B cell (primary cell): ENCODE measurements at regions not wholly inside any gene's neighbourhood (a gene's known extent, or its start where the extent isn't known, plus 50 kb on each side); places are given as distances from the start of the nearest gene placed in this dataset.

Experiments used
- ATAC-seq: fragments of 200-7000 bp; cut with Tn5 transposase; one replicate; pipeline ENCODE4 v1.10.0; 2021; ENCODE audit warnings: low read depth, mild to moderate bottlenecking, moderate number of reproducible peaks, moderate library complexity
- CTCF ChIA-PET: fragments of 350-600 bp; sonication (Branson Sonifier 250); formaldehyde crosslinking; loops from one replicate; lab custom pipeline; 2021; ENCODE audit warnings: antibody characterized with exemption, inconsistent platforms; lab: Charles Lee
- POLR2A ChIA-PET: fragments of 350-600 bp; sonication (Branson Sonifier 250); formaldehyde crosslinking; loops from one replicate; lab custom pipeline; 2021; ENCODE audit warnings: antibody characterized with exemption; lab: Charles Lee
- DNase-seq: peaks from one replicate; pipeline ENCODE4 v3.0.0; 2013
- H2AFZ ChIP-seq: 2 replicates; pipeline ENCODE4 v1.6.1; 2012; ENCODE audit warnings: mild to moderate bottlenecking, low read depth, low read length; ENCODE audit not compliant: insufficient read depth, poor library complexity, severe bottlenecking
- H3K27ac ChIP-seq, 2 donors: 1 replicate in 1 of 2; 2 replicates in 1 of 2; pipeline ENCODE4 v1.5.1; 2012 to 2013; ENCODE audit warnings: low read length in 2 of 2, mild to moderate bottlenecking in 2 of 2, moderate library complexity in 1 of 2
- H3K27me3 ChIP-seq, 4 experiments: fragments of 200-600 bp in 1 of 4; sonication (generic) in 1 of 4; replicated peaks in 1 of 4; 1 replicate in 2 of 4; 2 replicates in 2 of 4; pipeline versions ENCODE4 v1.6.1 to v1.7.0; 2013 to 2016; ENCODE audit warnings: low read length in 3 of 4, mild to moderate bottlenecking in 2 of 4, mixed read lengths in 1 of 4, moderate library complexity in 1 of 4; ENCODE audit not compliant: insufficient read depth in 4 of 4, control insufficient read depth in 3 of 4; ENCODE audit errors: control extremely low read depth in 1 of 4
- H3K36me3 ChIP-seq, 2 experiments: replicated peaks in 1 of 2; 1 replicate in 1 of 2; 2 replicates in 1 of 2; pipeline versions ENCODE4 v1.6.1 to v1.7.1; 2013; ENCODE audit warnings: low read length in 1 of 2; ENCODE audit not compliant: insufficient read depth in 2 of 2, control insufficient read depth in 1 of 2; ENCODE audit errors: control extremely low read depth in 1 of 2, extremely low read depth in 1 of 2
- H3K4me1 ChIP-seq, 2 donors: fragments of 200-600 bp in 1 of 2; sonication (generic) in 1 of 2; 1 replicate in 1 of 2; 2 replicates in 1 of 2; pipeline versions ENCODE4 v1.5.1 to v1.6.1; 2013 to 2017; ENCODE audit warnings: low read length in 2 of 2; ENCODE audit not compliant: control insufficient read depth in 2 of 2, insufficient read depth in 2 of 2
- H3K4me2 ChIP-seq: replicated peaks from 2 replicates; pipeline ENCODE3; 2012; ENCODE audit warnings: mild to moderate bottlenecking, low read depth, low read length; ENCODE audit not compliant: poor library complexity, severe bottlenecking
- H3K4me3 ChIP-seq, 5 experiments: fragments of 200-600 bp in 1 of 5; sonication (generic) in 1 of 5; 1 replicate in 3 of 5; 2 replicates in 2 of 5; pipeline versions ENCODE4 v1.5.1 to v1.7.0; 2011 to 2016; ENCODE audit warnings: low read length in 4 of 5, mild to moderate bottlenecking in 4 of 5, low read depth in 2 of 5, control low read depth in 1 of 5, moderate library complexity in 1 of 5; ENCODE audit not compliant: insufficient read depth in 1 of 5; ENCODE audit errors: control extremely low read depth in 1 of 5, extremely low read depth in 1 of 5
- H3K79me2 ChIP-seq: fragments of 200-600 bp; sonication (generic); one replicate; pipeline ENCODE4 v1.6.0; 2016; ENCODE audit warnings: low read length; ENCODE audit not compliant: control insufficient read depth, insufficient read depth
- H3K9ac ChIP-seq: fragments of 200-600 bp; sonication (generic); 2 replicates; pipeline ENCODE4 v1.6.1; 2017; ENCODE audit warnings: mild to moderate bottlenecking, low read length, moderate library complexity
- H3K9me3 ChIP-seq, 3 donors: one replicate each; pipeline versions ENCODE4 v1.6.1 to v1.7.1; 2013; ENCODE audit warnings: low read length in 2 of 3; ENCODE audit not compliant: control insufficient read depth in 2 of 3, insufficient read depth in 1 of 3; ENCODE audit errors: control extremely low read depth in 1 of 3
- H4K20me1 ChIP-seq: 2 replicates; pipeline ENCODE4 v1.6.0; 2012; ENCODE audit warnings: mild to moderate bottlenecking, low read length; ENCODE audit not compliant: insufficient read depth, control insufficient read depth, poor library complexity, severe bottlenecking
- H3K27ac Mint-ChIP-seq: one replicate; pipeline ENCODE4 v1.8.0; 2021; ENCODE audit warnings: mixed read lengths
- H3K27me3 Mint-ChIP-seq: one replicate; pipeline ENCODE4 v1.8.0; 2021; ENCODE audit warnings: mixed read lengths
- H3K4me1 Mint-ChIP-seq: one replicate; pipeline ENCODE4 v1.8.0; 2021; ENCODE audit warnings: mixed read lengths
- H3K4me3 Mint-ChIP-seq: one replicate; pipeline ENCODE4 v1.8.0; 2021; ENCODE audit warnings: mixed read lengths
- H3K9me3 Mint-ChIP-seq: one replicate; pipeline ENCODE4 v1.8.0; 2022; ENCODE audit warnings: mixed read lengths; ENCODE audit not compliant: insufficient read depth
- CTCF ChIP-seq: fragments of 200-600 bp; IDR thresholded peaks from one replicate; pipeline ENCODE4 v1.8.0; 2022; ENCODE audit warnings: antibody characterized with exemption, mild to moderate bottlenecking
- EZH2 ChIP-seq: IDR thresholded peaks from 2 replicates; pipeline ENCODE4 v1.6.1; 2012; ENCODE audit warnings: borderline replicate concordance, low read depth, mild to moderate bottlenecking, moderate library complexity, low read length; ENCODE audit not compliant: insufficient read depth, poor library complexity, severe bottlenecking
- WGBS: methylation state at CpG from one replicate; pipeline ENCODE4 v1.1.5; 2013; ENCODE audit warnings: missing lambda C conversion rate; ENCODE audit not compliant: insufficient coverage; 5-methylcytosine and 5-hydroxymethylcytosine counted together
- intact Hi-C: fragments of 100-400 bp; cut with micrococcal nuclease; formaldehyde crosslinking; loops from one replicate; pipeline ENCODE4 v1.10.0; 2022

- intact Hi-C loops, result no loop called here
- Mint-ChIP-seq H3K9me3 (no peaks in the 10 kb centered on the region), H3K4me3 (no peak overlapping the region), H3K27ac (no peak overlapping the region), H3K4me1 (peaks cover 22% of the 10 kb centered on the region), H3K27me3 (no peaks in the 10 kb centered on the region)
- no peak overlapping the region for H2AFZ ChIP-seq
- H3K27me3 ChIP-seq, result no peaks in the 10 kb centered on the region
- H3K27ac ChIP-seq, result no peak overlapping the region
- no peaks in the 10 kb centered on the region for H3K79me2 ChIP-seq
- H3K4me3 ChIP-seq, result no peak overlapping the region
- H3K4me1 ChIP-seq, result peaks cover 13 to 14% of the 10 kb centered on the region in 2 donors
- ChIA-PET CTCF (no interaction called here), POLR2A (no interaction called here)
- no peak overlapping the region for H3K9ac ChIP-seq
- TF ChIP-seq EZH2, result no peak
- no peak for TF ChIP-seq CTCF
- H3K9me3 ChIP-seq, result no peaks in the 10 kb centered on the region
- H3K36me3 ChIP-seq, result no peaks in the 10 kb centered on the region
- WGBS, result no CpG with 5 or more reads among the region's 1 CpG
- ATAC-seq, result no peak
- no peak overlapping the region for H3K4me2 ChIP-seq
- no peak for DNase-seq
- no peaks in the 10 kb centered on the region for H4K20me1 ChIP-seq
Measured at GRCh38 chr13:77458736-77459135, 76.8 kb upstream of the SCEL start.

GRCh38 chr13:77457966-77458365 lies 77.5 kb upstream of the SCEL start:
- Mint-ChIP-seq H3K4me1 (peaks cover 22% of the 10 kb centered on the region), H3K4me3 (no peak overlapping the region), H3K9me3 (no peaks in the 10 kb centered on the region), H3K27me3 (no peaks in the 10 kb centered on the region), H3K27ac (no peak overlapping the region)
- no peaks in the 10 kb centered on the region for H3K9me3 ChIP-seq
- H3K9ac ChIP-seq, result no peak overlapping the region
- no peak overlapping the region for H2AFZ ChIP-seq
- no peak for ATAC-seq
- no peak for DNase-seq
- no peak for TF ChIP-seq CTCF
- TF ChIP-seq EZH2, result no peak
- H3K36me3 ChIP-seq, result no peaks in the 10 kb centered on the region
- intact Hi-C loops, result no loop called here
- ChIA-PET POLR2A (no interaction called here), CTCF (no interaction called here)
- no peaks in the 10 kb centered on the region for H3K79me2 ChIP-seq
- H3K27me3 ChIP-seq, result no peaks in the 10 kb centered on the region
- H3K27ac ChIP-seq, result no peak overlapping the region
- no peak overlapping the region for H3K4me3 ChIP-seq
- H3K4me2 ChIP-seq, result no peak overlapping the region
- H4K20me1 ChIP-seq, result no peaks in the 10 kb centered on the region
- peaks cover 13 to 14% of the 10 kb centered on the region in 2 donors for H3K4me1 ChIP-seq
- WGBS, result 94% methylated on average over 2 of the region's 3 CpGs
